HG02798 (cell line): ENCODE measurements at regions not wholly inside any gene's neighbourhood (a gene's known extent, or its start where the extent isn't known, plus 50 kb on each side); places are given as distances from the start of the nearest gene placed in this dataset.
"Not testable (repeated sequence)": the region's sequence is repeated elsewhere in the genome, so short reads cannot be mapped to it uniquely, and the experiment has no call there.

ENCODE experiments used
- ATAC-seq: cut with Tn5 transposase; IDR thresholded peaks from one replicate; pipeline ENCODE4 v1.9.1; 2021; ENCODE audit warnings: mild to moderate bottlenecking; ENCODE audit not compliant: unreplicated experiment, poor library complexity

- ATAC-seq, result no peak
These were observed 519.5 kb upstream of the LMCD1 start for GRCh38 chr3:7982126-7982525.

GRCh38 chr3:7999384-7999783, 502.2 kb upstream of the LMCD1 start:
- no peak for ATAC-seq

- no peak for ATAC-seq
These were observed 500.3 kb upstream of the LMCD1 start for GRCh38 chr3:8001307-8001706.

- ATAC-seq, result no peak
These were observed 499.9 kb upstream of the LMCD1 start for GRCh38 chr3:8001712-8002111.

DNA sequence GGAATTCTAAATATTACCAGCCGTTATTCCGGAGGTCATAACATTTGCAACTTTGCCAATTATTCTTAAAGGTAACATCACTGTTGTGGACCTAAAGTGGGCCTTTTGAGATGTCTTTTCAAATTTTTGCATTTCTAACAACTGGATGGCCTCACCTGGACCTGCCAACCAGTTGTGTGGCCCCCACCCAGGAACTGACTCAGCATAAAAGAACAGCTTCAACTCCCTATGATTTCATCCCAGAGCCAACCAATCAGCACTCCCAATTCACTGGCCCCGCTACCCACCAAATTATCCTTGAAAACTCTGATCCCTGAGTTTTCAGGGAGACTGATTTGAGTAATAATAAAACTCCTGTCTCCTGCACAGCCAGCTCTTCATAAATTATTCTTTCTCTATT, 489.7 kb upstream of the LMCD1 start:
- ATAC-seq, result no peak

DNA sequence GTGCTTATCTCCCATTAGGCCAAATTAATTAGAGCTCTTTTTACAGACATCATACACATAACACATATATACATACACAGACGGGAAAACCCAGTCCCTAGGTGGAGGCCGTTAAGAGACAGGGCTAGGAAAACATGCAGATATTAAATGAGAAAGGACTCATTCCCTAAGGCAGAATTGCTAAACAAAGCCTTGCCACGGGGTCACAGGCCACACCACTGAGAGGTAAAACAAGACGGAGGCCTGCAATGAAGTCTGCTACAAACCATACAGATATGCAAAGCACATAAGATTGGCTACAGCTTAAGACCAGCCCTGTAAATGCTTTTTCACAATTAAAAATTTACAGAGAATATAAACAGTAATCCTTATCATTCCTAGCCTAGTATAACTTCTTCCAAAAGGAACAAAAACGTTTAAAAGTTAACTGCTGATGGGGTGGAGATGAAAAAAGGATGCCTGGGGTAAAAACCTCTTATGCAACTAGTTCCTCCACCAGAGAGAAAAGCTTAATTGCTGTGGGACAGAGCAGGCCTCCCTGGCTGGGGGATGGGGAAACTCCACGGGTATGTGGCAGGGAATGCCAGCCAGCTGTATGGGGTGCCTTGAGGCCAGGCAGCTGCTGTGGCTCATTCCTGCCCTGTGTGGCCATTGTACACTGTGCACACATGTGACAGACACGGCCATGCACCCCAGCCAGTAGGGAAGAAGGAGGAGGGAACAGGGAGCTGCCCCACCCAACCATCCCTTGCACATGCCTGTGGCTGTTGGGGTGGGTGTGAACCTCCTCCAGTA, 481.4 kb upstream of the LMCD1 start:
- ATAC-seq, result no peak

- ATAC-seq, result no peak
These were observed 473.7 kb upstream of the LMCD1 start for GRCh38 chr3:8027954-8028353.

- no peak for ATAC-seq
These were observed 451.3 kb upstream of the LMCD1 start for GRCh38 chr3:8050283-8050682.

DNA sequence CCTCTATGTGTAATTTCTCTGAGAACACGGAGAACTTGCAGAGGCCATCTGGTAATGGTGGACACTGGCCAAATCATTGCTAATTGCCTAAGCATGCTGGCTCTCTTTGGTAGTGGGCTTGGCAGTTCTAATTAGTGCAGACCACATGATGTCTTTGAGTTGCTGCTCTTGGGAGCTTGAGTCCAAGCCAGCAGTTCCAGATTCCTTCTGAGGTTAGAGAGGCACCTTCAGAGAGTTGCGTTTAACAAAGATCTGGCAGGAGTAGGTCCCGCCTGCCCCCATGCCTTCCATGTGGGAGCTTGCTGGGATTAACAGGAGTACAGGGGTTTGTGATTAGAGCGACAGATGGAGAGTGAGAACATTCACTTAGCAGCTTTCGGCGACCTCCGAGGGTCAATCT, 449.0 kb upstream of the LMCD1 start:
- ATAC-seq, result no peak

GRCh38 chr3:8068135-8068534, 433.5 kb upstream of the LMCD1 start:
- ATAC-seq, result not testable (repeated sequence)

- ATAC-seq, result no peak
These were observed 432.2 kb upstream of the LMCD1 start for GRCh38 chr3:8069471-8069870.

DNA sequence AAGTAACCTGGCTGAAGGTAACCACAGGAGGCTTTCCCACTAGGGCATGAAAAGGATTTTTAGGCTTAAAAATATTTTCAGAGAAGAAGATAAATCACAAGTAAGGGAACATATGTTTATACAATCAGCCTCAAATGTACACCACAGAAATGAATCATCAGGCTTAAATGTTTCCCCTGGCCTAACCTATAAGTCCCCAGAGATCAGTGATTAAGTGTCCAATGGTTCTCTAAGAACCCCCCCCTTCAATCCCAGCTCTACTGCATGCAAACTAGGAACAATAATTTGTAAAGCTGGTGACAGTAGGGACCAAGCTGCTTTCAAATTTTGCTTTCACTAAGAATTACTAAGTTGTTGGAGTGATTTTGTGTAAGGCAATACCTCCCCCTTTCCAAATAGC, 431.6 kb upstream of the LMCD1 start:
- no peak for ATAC-seq

- not testable (repeated sequence) for ATAC-seq
These were observed 426.9 kb upstream of the LMCD1 start for GRCh38 chr3:8074740-8075139.

DNA sequence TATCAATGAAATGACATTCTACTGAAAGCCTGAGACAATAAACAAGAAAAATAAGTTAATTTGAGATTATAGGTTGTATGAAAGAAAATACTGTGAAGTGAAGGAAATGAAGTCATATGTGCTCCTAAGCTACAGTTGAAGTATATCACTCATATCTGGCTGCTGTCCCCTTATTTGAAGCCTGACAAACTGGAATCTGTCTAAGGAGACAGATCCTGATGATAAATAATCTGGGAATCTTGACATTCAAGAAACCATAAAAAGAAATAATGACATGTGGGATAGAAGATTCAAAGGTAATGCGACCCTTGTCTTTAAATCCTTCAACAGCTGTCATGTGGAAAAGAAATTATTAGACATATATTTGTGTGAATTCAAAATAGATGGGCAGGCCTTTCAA, 424.5 kb upstream of the LMCD1 start:
- ATAC-seq, result no peak

DNA sequence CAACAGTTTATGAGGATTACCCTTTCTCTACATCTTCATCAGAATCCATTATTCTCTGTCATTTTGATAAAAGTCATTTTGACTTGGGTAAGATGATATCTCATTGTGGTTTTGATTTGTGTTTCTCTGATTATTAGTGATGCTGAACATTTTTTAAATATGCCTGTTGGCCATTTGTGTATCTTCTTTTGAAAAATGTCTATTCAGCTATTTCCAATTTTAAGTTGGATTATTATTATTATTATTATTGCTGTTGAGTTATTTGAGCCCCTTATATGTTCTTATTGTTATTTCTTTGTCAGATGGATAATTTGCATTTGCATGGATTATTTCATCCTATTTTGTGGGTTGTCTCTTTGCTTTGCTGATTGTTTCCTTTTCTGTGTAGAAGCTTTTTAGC, 421.2 kb upstream of the LMCD1 start:
- no peak for ATAC-seq

- no peak for ATAC-seq
These were observed 416.1 kb upstream of the LMCD1 start for GRCh38 chr3:8085498-8085897.

GRCh38 chr3:8087951-8088350, 413.7 kb upstream of the LMCD1 start:
- ATAC-seq, result no peak

DNA sequence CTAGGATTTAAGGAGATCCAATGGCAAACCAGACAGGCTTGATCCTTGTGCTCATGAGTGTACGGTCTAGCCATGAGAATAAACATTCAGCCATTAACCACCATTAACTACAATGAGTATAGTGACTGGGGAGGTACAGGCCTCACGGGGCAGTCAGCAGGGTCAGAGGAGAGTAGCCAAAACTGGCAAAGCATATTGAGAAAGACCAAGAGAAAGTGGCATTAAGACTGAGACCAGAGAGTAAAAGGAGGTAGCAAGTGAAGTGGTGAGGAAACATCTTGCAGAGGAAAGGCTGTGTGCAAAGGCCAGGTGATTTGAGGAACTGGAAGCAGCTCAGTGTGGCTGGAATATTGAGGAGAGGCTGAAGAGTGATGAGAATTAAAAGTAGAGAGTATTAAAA, 407.2 kb upstream of the LMCD1 start:
- no peak for ATAC-seq

- no peak for ATAC-seq
These were observed 405.9 kb upstream of the LMCD1 start for GRCh38 chr3:8095724-8096123.

- ATAC-seq, result no peak
These were observed 403.9 kb upstream of the LMCD1 start for GRCh38 chr3:8097690-8098089.

DNA sequence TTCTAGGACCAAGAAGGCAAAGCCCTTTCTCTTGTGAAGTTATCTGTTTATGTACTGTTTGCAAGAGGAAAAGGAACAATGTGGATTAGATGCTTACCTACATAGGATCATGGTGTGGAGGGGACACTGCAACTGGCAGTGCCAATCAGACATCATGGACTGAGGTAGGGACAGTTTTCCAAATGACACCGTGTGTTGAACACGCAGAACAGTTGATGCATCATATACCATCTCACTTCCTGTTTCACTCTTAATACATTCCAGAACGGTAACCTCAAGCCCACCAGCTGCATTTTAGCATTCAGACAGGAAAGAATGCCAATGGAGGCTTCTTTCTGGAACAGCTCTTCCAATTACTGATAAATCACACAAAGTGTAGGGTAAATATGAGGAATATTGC, 397.7 kb upstream of the LMCD1 start:
- ATAC-seq, result no peak

DNA sequence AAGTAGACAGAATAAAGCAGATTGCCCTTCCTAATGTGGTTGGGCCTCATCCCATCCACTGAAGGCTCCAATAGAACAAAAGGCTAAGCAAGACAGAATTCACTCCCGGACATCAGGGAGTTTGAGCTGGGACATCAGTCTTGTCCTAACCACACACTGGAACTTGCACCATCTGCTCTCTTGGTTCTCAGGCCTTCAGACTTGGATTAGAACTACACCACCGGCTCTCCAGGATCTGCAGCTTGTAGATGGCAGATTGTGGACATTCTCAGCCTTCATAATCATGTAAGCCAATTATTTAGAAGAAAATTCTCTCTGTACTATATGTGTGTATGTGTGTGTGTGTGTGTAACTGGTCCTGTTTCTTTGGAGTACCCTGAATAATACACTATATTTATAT, 394.7 kb upstream of the LMCD1 start:
- no peak for ATAC-seq
